Heart left ventricle (tissue), 16 donors: ENCODE measurements at regions not wholly inside any gene's neighbourhood (a gene's known extent, or its start where the extent isn't known, plus 50 kb on each side); places are given as distances from the start of the nearest gene placed in this dataset.

ENCODE experiments used
- ATAC-seq, 4 donors: fragments of 200-7000 bp; cut with Tn5 transposase; one replicate each; pipeline ENCODE4 v1.9.1; 2020 to 2022; ENCODE audit warnings: moderate library complexity in 4 of 4, mild to moderate bottlenecking in 3 of 4, moderate number of reproducible peaks in 1 of 4
- DNase-seq, 5 donors: peaks; one replicate each; pipeline ENCODE4 v3.0.0-alpha.2; 2020
- H3K27ac ChIP-seq, 12 donors: fragments of 200-600 bp; sonication (generic) in 4 of 12; one replicate each; pipeline versions ENCODE4 v1.5.0 to v1.8.0; 2016 to 2022; ENCODE audit warnings: mild to moderate bottlenecking in 2 of 12
- H3K27me3 ChIP-seq, 9 donors: fragments of 200-600 bp; sonication (generic) in 2 of 9; one replicate each; pipeline versions ENCODE4 v1.5.1 to v1.8.0; 2016 to 2022; ENCODE audit warnings: mild to moderate bottlenecking in 3 of 9
- H3K36me3 ChIP-seq, 9 donors: fragments of 200-600 bp; sonication (generic) in 2 of 9; one replicate each; pipeline versions ENCODE4 v1.5.0 to v1.8.0; 2018 to 2022; ENCODE audit warnings: mild to moderate bottlenecking in 2 of 9
- H3K4me1 ChIP-seq, 12 donors: fragments of 200-600 bp; sonication (generic) in 4 of 12; one replicate each; pipeline versions ENCODE4 v1.5.0 to v1.8.0; 2016 to 2022; ENCODE audit warnings: mild to moderate bottlenecking in 3 of 12
- H3K4me3 ChIP-seq, 12 donors: fragments of 200-600 bp; sonication (generic) in 4 of 12; one replicate each; pipeline versions ENCODE4 v1.5.0 to v1.8.0; 2017 to 2022; ENCODE audit warnings: mild to moderate bottlenecking in 9 of 12, moderate library complexity in 4 of 12
- H3K9me3 ChIP-seq, 12 donors: fragments of 200-600 bp; sonication (generic) in 4 of 12; one replicate each; pipeline versions ENCODE4 v1.5.0 to v1.8.0; 2016 to 2022; ENCODE audit warnings: mild to moderate bottlenecking in 1 of 12
- CTCF ChIP-seq, 12 donors: fragments of 200-600 bp; sonication (generic) in 4 of 12; IDR thresholded peaks; one replicate each; pipeline versions ENCODE4 v1.5.0 to v1.8.0; 2018 to 2022; ENCODE audit warnings: antibody characterized with exemption in 12 of 12, mild to moderate bottlenecking in 5 of 12
- POLR2A ChIP-seq, 2 donors: fragments of 450-650 bp; IDR thresholded peaks; one replicate each; pipeline ENCODE4 v1.6.1; 2017; ENCODE audit warnings: antibody characterized with exemption in 2 of 2, mild to moderate bottlenecking in 2 of 2, moderate library complexity in 2 of 2
- WGBS, 4 donors: extraction: QIAGEN DNeasy Blood & Tissue Kit in 2 of 4; methylation state at CpG; one replicate each; pipeline versions ENCODE4 v1.1.5 to v1.1.7; 2013 to 2018; 5-methylcytosine and 5-hydroxymethylcytosine counted together
- intact Hi-C, 10 donors: fragments of 100-400 bp; cut with DNase I; formaldehyde crosslinking; loops; one replicate each; pipeline versions ENCODE4 v1.11.1 to v1.14.2; 2022
- donor health status: ischemic (EF 13 %, LVEDD 7.1; RV severe dilation, severe dysfunction).
- donor health status: healthy with polysubstance abuse.
- donor health status: DM: no; HTN: yes; CAD: no.
- donor health status: DM: no; HTN: no; CAD: no.
- donor health status: ischemic (EF 25% LVEDD 6.9; RV normal size, moderate dysfunction).
- donor health status: ischemic (EF 25% LVEDD 5.7; RV mildly dilated, moderate dysfunction).
- donor health status: healthy.
- donor health status: DM: yes; HTN: yes; CAD: no.
- donor health status: ischemic (EF 35%, LVEDD 5.7; RV mildly dilated, moderate dysfunction).
- donor health status: nonischemic (EF 11% LVEDD 7.7; RV severe dilation, severe dysfunction).
- donor health status: DM: yes; HTN: yes; CAD: no.
- donor health status: PGD.
- donor health status: ischemic (EF 29% LVEDD 5.4; RV normal size, mild dysfunction).
- donor health status: nonischemic (EF 23%, LVEDD 6.1; RV moderate dilation, normal function).

- no peak overlapping the region for H3K27ac ChIP-seq
- DNase-seq: no peak
- H3K4me3 ChIP-seq: no peak overlapping the region
- H3K4me1 ChIP-seq: no peaks in the 10 kb centered on the region
- no peaks in the 10 kb centered on the region for H3K9me3 ChIP-seq
- WGBS, 4 donors: 87 to 89% (median 88%) methylated on average over 31 to 39 of the region's 39 CpGs
- intact Hi-C loops: no loop called here
- no peak for ATAC-seq
- peaks cover 0 to 19% (median 0%) of the 10 kb centered on the region in 9 donors for H3K27me3 ChIP-seq
- TF ChIP-seq POLR2A (IDR thresholded peaks at IDR 0.05) (no peak), CTCF (IDR thresholded peaks at IDR 0.05) (no peak)
- no peaks in the 10 kb centered on the region for H3K36me3 ChIP-seq
Measured at GRCh38 chr2:444937-445884, 157.3 kb upstream of the ALKAL2 start.

GRCh38 chr2:443741-444140 lies 155.8 kb upstream of the ALKAL2 start:
- no peak for ATAC-seq
- intact Hi-C loops: no loop called here
- TF ChIP-seq POLR2A (IDR thresholded peaks at IDR 0.05) (no peak), CTCF (IDR thresholded peaks at IDR 0.05) (no peak)
- Histone ChIP-seq H3K27me3 (peaks cover 0 to 18% (median 0%) of the 10 kb centered on the region in 9 donors), H3K4me1 (no peaks in the 10 kb centered on the region), H3K9me3 (no peaks in the 10 kb centered on the region), H3K4me3 (no peak overlapping the region), H3K27ac (no peak overlapping the region), H3K36me3 (no peaks in the 10 kb centered on the region)
- WGBS, 4 donors: 69 to 74% (median 72%) methylated on average over 6 of the region's 6 CpGs
- DNase-seq: no peak

GRCh38 chr2:443216-443615 lies 155.3 kb upstream of the ALKAL2 start:
- WGBS, 4 donors: 82 to 88% (median 87%) methylated on average over 19 of the region's 19 CpGs
- Histone ChIP-seq H3K27ac (no peak overlapping the region), H3K27me3 (peaks cover 0 to 18% (median 0%) of the 10 kb centered on the region in 9 donors), H3K36me3 (no peaks in the 10 kb centered on the region), H3K9me3 (no peaks in the 10 kb centered on the region), H3K4me3 (no peak overlapping the region), H3K4me1 (no peaks in the 10 kb centered on the region)
- intact Hi-C loops: no loop called here
- DNase-seq: no peak
- no peak for TF ChIP-seq CTCF (IDR thresholded peaks at IDR 0.05)
- no peak for ATAC-seq

- H3K4me1 ChIP-seq: no peaks in the 10 kb centered on the region
- H3K27me3 ChIP-seq: peaks cover 0 to 21% (median 4%) of the 10 kb centered on the region in 9 donors
- no peak for DNase-seq
Measured at GRCh38 chr2:441258-442022, 153.5 kb upstream of the ALKAL2 start.

More at GRCh38 chr2:441258-442022, 153.5 kb upstream of the ALKAL2 start:
- intact Hi-C loops: no loop called here
- H3K4me3 ChIP-seq: no peak overlapping the region
- 84 to 90% (median 88%) methylated on average over 16 of the region's 16 CpGs for WGBS, 4 donors
- no peak for TF ChIP-seq CTCF (IDR thresholded peaks at IDR 0.05)
- TF ChIP-seq POLR2A (IDR thresholded peaks at IDR 0.05): no peak
- H3K27ac ChIP-seq: no peak overlapping the region
- no peaks in the 10 kb centered on the region for H3K9me3 ChIP-seq
- no peaks in the 10 kb centered on the region for H3K36me3 ChIP-seq
- no peak for ATAC-seq
